Naive thymus-derived CD4-positive, alpha-beta T cell (primary cell): ENCODE measurements at regions not wholly inside any gene's neighbourhood (a gene's known extent, or its start where the extent isn't known, plus 50 kb on each side); places are given as distances from the start of the nearest gene placed in this dataset.

Source experiments
- ATAC-seq: fragments of 150-1000 bp; cut with Tn5 transposase; 2 replicates; pipeline ENCODE4 v1.10.0; 2021; ENCODE audit warnings: mild to moderate bottlenecking, moderate library complexity
- CTCF ChIA-PET: fragments of 350-600 bp; sonication (Branson Sonifier 250); formaldehyde crosslinking; loops from one replicate; lab custom pipeline; 2021; ENCODE audit warnings: antibody characterized with exemption; lab: Charles Lee
- POLR2A ChIA-PET: fragments of 350-600 bp; sonication (Branson Sonifier 250); formaldehyde crosslinking; loops from one replicate; lab custom pipeline; 2021; ENCODE audit warnings: antibody characterized with exemption, inconsistent platforms; lab: Charles Lee
- DNase-seq, 9 donors: peaks; one replicate each; pipeline versions ENCODE4 v3.0.0 to v3.0.0-alpha.2; 2020 to 2022; ENCODE audit warnings: mixed read lengths in 1 of 9
- H3K27ac ChIP-seq: one replicate; pipeline ENCODE4 v1.7.0; 2013; ENCODE audit warnings: mild to moderate bottlenecking, low read depth, low read length, moderate library complexity
- H3K27me3 ChIP-seq, 2 donors: one replicate each; pipeline ENCODE4 v1.7.0; 2013; ENCODE audit warnings: low read length in 2 of 2, mild to moderate bottlenecking in 2 of 2, moderate library complexity in 2 of 2; ENCODE audit not compliant: control insufficient read depth in 2 of 2, insufficient read depth in 2 of 2
- H3K36me3 ChIP-seq, 3 experiments: 1 replicate in 2 of 3; 2 replicates in 1 of 3; pipeline ENCODE4 v1.7.0; 2013; ENCODE audit warnings: low read length in 3 of 3, mild to moderate bottlenecking in 3 of 3, moderate library complexity in 1 of 3; ENCODE audit not compliant: insufficient read depth in 3 of 3, control insufficient read depth in 2 of 3
- H3K4me1 ChIP-seq, 2 donors: one replicate each; pipeline ENCODE4 v1.7.0; 2013; ENCODE audit warnings: low read length in 2 of 2, mild to moderate bottlenecking in 2 of 2, moderate library complexity in 1 of 2; ENCODE audit not compliant: control insufficient read depth in 2 of 2, insufficient read depth in 2 of 2
- H3K4me3 ChIP-seq: 2 replicates; pipeline ENCODE4 v1.7.0; 2013; ENCODE audit warnings: mild to moderate bottlenecking, low read length
- H3K9me3 ChIP-seq, 3 experiments: 1 replicate in 2 of 3; 2 replicates in 1 of 3; pipeline ENCODE4 v1.7.0; 2013; ENCODE audit warnings: low read length in 3 of 3; ENCODE audit not compliant: control insufficient read depth in 2 of 3
- H3K27ac Mint-ChIP-seq, 9 donors: one replicate each; pipeline ENCODE4 v1.8.0; 2020 to 2022; ENCODE audit warnings: mixed read lengths in 9 of 9, mild to moderate bottlenecking in 8 of 9, moderate library complexity in 5 of 9, inconsistent platforms in 2 of 9
- H3K27me3 Mint-ChIP-seq, 5 donors: one replicate each; pipeline ENCODE4 v1.8.0; 2021 to 2022; ENCODE audit warnings: mixed read lengths in 5 of 5, mild to moderate bottlenecking in 1 of 5
- H3K36me3 Mint-ChIP-seq, 5 donors: one replicate each; pipeline ENCODE4 v1.8.0; 2020 to 2022; ENCODE audit warnings: mixed read lengths in 5 of 5, mild to moderate bottlenecking in 3 of 5, inconsistent platforms in 1 of 5
- H3K4me1 Mint-ChIP-seq, 7 donors: one replicate each; pipeline ENCODE4 v1.8.0; 2020 to 2022; ENCODE audit warnings: mixed read lengths in 7 of 7, mild to moderate bottlenecking in 3 of 7, inconsistent platforms in 1 of 7
- H3K4me3 Mint-ChIP-seq, 10 donors: one replicate each; pipeline ENCODE4 v1.8.0; 2020 to 2022; ENCODE audit warnings: mild to moderate bottlenecking in 10 of 10, mixed read lengths in 10 of 10, moderate library complexity in 6 of 10, inconsistent platforms in 2 of 10
- H3K9me3 Mint-ChIP-seq, 11 donors: one replicate each; pipeline ENCODE4 v1.8.0; 2020 to 2022; ENCODE audit warnings: mixed read lengths in 11 of 11, mild to moderate bottlenecking in 4 of 11, inconsistent platforms in 1 of 11, moderate library complexity in 1 of 11
- intact Hi-C, 2 donors: fragments of 100-400 bp; cut with micrococcal nuclease; formaldehyde crosslinking; loops; one replicate each; pipeline ENCODE4 v1.15.1; 2023

- intact Hi-C loops, result no loop called here
- CTCF ChIA-PET, result no interaction called here
- Histone ChIP-seq H3K36me3 (no peaks in the 10 kb centered on the region), H3K4me3 (no peak overlapping the region), H3K9me3 (no peaks in the 10 kb centered on the region), H3K27me3 (no peaks in the 10 kb centered on the region), H3K4me1 (no peaks in the 10 kb centered on the region), H3K27ac (no peak overlapping the region)
- Mint-ChIP-seq H3K36me3 (no peaks in the 10 kb centered on the region), H3K27ac (no peak overlapping the region), H3K27me3 (peaks cover 0 to 44% (median 37%) of the 10 kb centered on the region in 5 donors), H3K4me1 (peaks cover 0 to 1% (median 0%) of the 10 kb centered on the region in 7 donors), H3K4me3 (no peak overlapping the region), H3K9me3 (peaks cover 0 to 13% (median 3%) of the 10 kb centered on the region in 11 donors)
- POLR2A ChIA-PET, result no interaction called here
- DNase-seq (peak in 1 of 9 donors; percentile 3), ATAC-seq (no peak)
These were observed 579.9 kb downstream of the MATN1 start for GRCh38 chr1:30143517-30143916.

GRCh38 chr1:30140566-30140965 lies 582.8 kb downstream of the MATN1 start:
- peaks cover 1 to 22% (median 19%) of the 10 kb centered on the region in 5 donors for H3K27me3 Mint-ChIP-seq
- H3K36me3 Mint-ChIP-seq, result no peaks in the 10 kb centered on the region
- Histone ChIP-seq H3K4me1 (no peaks in the 10 kb centered on the region), H3K36me3 (no peaks in the 10 kb centered on the region), H3K27me3 (no peaks in the 10 kb centered on the region), H3K9me3 (no peaks in the 10 kb centered on the region), H3K4me3 (no peak overlapping the region), H3K27ac (no peak overlapping the region)
- H3K27ac Mint-ChIP-seq, result no peak overlapping the region
- DNase-seq (no peak), ATAC-seq (no peak)
- POLR2A ChIA-PET, result no interaction called here
- H3K4me3 Mint-ChIP-seq, result no peak overlapping the region
- no peaks in the 10 kb centered on the region for H3K4me1 Mint-ChIP-seq
- peaks cover 0 to 13% (median 4%) of the 10 kb centered on the region in 11 donors for H3K9me3 Mint-ChIP-seq
- intact Hi-C loops, result no loop called here
- CTCF ChIA-PET, result no interaction called here

DNA sequence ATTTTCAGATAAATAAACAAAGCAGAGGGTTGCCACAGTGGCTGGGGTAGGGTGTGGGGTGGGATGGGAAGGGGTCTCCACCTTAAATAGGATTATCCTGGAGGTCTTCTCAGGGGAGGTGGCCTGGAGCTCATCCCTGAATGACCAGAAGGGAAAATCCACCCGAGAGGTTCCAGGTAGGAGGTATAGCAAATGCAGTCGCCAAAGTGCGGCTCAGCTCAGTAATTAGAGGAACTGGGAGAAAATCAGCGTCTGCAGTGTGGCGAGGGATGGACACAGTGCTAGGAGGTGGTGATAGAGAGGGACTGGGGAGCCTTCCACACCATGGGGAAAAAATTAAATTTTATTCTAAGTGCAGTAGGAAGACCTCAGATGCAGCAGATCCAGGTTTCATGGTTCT lies 584.5 kb downstream of the MATN1 start:
- intact Hi-C loops, result no loop called here
- no peak overlapping the region for H3K4me3 ChIP-seq
- ChIA-PET POLR2A (no interaction called here), CTCF (no interaction called here)
- H3K27ac ChIP-seq, result no peak overlapping the region
- no peaks in the 10 kb centered on the region for H3K9me3 ChIP-seq
- H3K9me3 Mint-ChIP-seq, result peaks cover 0 to 6% (median under 1%) of the 10 kb centered on the region in 11 donors
- no peaks in the 10 kb centered on the region for H3K36me3 ChIP-seq
- no peaks in the 10 kb centered on the region for H3K36me3 Mint-ChIP-seq
- H3K27me3 Mint-ChIP-seq, result peaks cover 1 to 10% (median 6%) of the 10 kb centered on the region in 5 donors
- H3K27me3 ChIP-seq, result no peaks in the 10 kb centered on the region
- no peak overlapping the region for H3K27ac Mint-ChIP-seq
- H3K4me1 ChIP-seq, result no peaks in the 10 kb centered on the region
- no peak for DNase-seq
- no peak overlapping the region for H3K4me3 Mint-ChIP-seq
- ATAC-seq, result no peak
- H3K4me1 Mint-ChIP-seq, result no peaks in the 10 kb centered on the region

- POLR2A ChIA-PET, result no interaction called here
- no peak for DNase-seq
- intact Hi-C loops, result no loop called here
- no peaks in the 10 kb centered on the region for H3K36me3 Mint-ChIP-seq
- Histone ChIP-seq H3K9me3 (no peaks in the 10 kb centered on the region), H3K4me3 (no peak overlapping the region), H3K4me1 (no peaks in the 10 kb centered on the region), H3K36me3 (no peaks in the 10 kb centered on the region), H3K27me3 (no peaks in the 10 kb centered on the region), H3K27ac (no peak overlapping the region)
- peaks cover 0 to 5% (median 0%) of the 10 kb centered on the region in 7 donors for H3K4me1 Mint-ChIP-seq
- peaks cover 0 to 5% (median 0%) of the 10 kb centered on the region in 11 donors for H3K9me3 Mint-ChIP-seq
- no peak for ATAC-seq
- CTCF ChIA-PET, result interaction anchor here (0.6 kb wide), 1 partner anchor 50 kb away, joined by 4 read pairs; no protein-coding TSS in a partner anchor
- no peak overlapping the region for H3K4me3 Mint-ChIP-seq
- peaks cover 0 to 18% (median 8%) of the 10 kb centered on the region in 5 donors for H3K27me3 Mint-ChIP-seq
- no peak overlapping the region for H3K27ac Mint-ChIP-seq
These were observed 586.4 kb downstream of the MATN1 start for GRCh38 chr1:30137001-30137400.

GRCh38 chr1:30135698-30136097 lies 587.7 kb downstream of the MATN1 start:
- Histone ChIP-seq H3K9me3 (no peaks in the 10 kb centered on the region), H3K27me3 (no peaks in the 10 kb centered on the region), H3K27ac (no peak overlapping the region), H3K4me1 (no peaks in the 10 kb centered on the region), H3K36me3 (no peaks in the 10 kb centered on the region), H3K4me3 (no peak overlapping the region)
- ChIA-PET CTCF (no interaction called here), POLR2A (no interaction called here)
- intact Hi-C loops, result no loop called here
- DNase-seq (no peak), ATAC-seq (no peak)
- Mint-ChIP-seq H3K4me3 (no peak overlapping the region), H3K4me1 (peaks cover 0 to 5% (median 0%) of the 10 kb centered on the region in 7 donors), H3K9me3 (peaks cover 0 to 2% (median 0%) of the 10 kb centered on the region in 11 donors), H3K27me3 (peaks cover under 1 to 18% (median 8%) of the 10 kb centered on the region in 5 donors), H3K27ac (no peak overlapping the region), H3K36me3 (no peaks in the 10 kb centered on the region)

- H3K27me3 ChIP-seq, result no peaks in the 10 kb centered on the region
- Mint-ChIP-seq H3K9me3 (peaks cover 0 to 2% (median 0%) of the 10 kb centered on the region in 11 donors), H3K36me3 (no peaks in the 10 kb centered on the region), H3K27me3 (peaks cover 1 to 20% (median 5%) of the 10 kb centered on the region in 5 donors), H3K27ac (no peak overlapping the region), H3K4me1 (peaks cover 0 to 5% (median 0%) of the 10 kb centered on the region in 7 donors), H3K4me3 (no peak overlapping the region)
- H3K4me3 ChIP-seq, result no peak overlapping the region
- ChIA-PET POLR2A (no interaction called here), CTCF (no interaction called here)
- H3K9me3 ChIP-seq, result no peaks in the 10 kb centered on the region
- H3K27ac ChIP-seq, result no peak overlapping the region
- DNase-seq (no peak), ATAC-seq (no peak)
- intact Hi-C loops, result no loop called here
- H3K36me3 ChIP-seq, result no peaks in the 10 kb centered on the region
- no peaks in the 10 kb centered on the region for H3K4me1 ChIP-seq
These were observed 588.7 kb downstream of the MATN1 start for GRCh38 chr1:30134466-30135217.
